HT-29 (cell line): ENCODE measurements at regions not wholly inside any gene's neighbourhood (a gene's known extent, or its start where the extent isn't known, plus 50 kb on each side); places are given as distances from the start of the nearest gene placed in this dataset.
"Not testable (repeated sequence)": the region's sequence is repeated elsewhere in the genome, so short reads cannot be mapped to it uniquely, and the experiment has no call there.

Experiments
- DNase-seq: peaks from one replicate; pipeline ENCODE4 v3.0.0-alpha.2; 2015; ENCODE audit warnings: low spot score

GRCh38 chr18:24624421-24624820 is 164.0 kb downstream of the HRH4 start:
- not testable (repeated sequence) for DNase-seq

DNA sequence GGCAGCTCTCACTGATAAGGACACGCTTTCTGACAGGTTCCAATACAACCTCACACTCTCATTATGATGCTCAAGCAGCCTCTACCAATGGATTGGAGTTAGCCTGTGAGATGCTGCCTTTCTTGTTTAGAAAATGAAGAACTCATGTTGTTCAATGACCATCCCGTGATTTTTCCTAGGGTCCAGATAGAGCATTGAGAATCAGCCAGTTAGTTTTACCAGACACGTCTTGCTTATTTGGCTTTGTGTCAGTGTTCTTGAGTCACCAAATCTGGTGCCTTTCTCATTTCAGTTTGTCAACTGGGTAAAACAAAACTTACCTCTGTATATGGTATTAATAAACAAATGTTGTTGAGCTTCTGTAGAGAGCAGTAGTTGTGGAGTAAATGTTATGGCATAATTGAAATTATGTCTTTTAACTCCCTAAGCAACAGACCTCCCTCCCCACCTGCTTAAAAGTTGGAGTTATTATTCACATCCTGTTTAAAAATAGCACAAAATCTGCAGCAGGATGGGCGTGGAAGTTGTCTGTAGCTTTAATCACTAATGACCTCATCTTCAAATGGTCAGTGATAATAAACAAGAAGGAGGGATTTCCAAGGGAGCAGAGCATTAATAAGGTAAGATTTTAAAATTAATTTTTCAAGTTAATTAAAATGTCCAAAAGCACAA is 167.3 kb downstream of the HRH4 start:
- DNase-seq: no peak

- DNase-seq: no peak
Observed at GRCh38 chr18:24628326-24628725, 167.9 kb downstream of the HRH4 start.

GRCh38 chr18:24629921-24630320 is 169.5 kb downstream of the HRH4 start:
- no peak for DNase-seq

DNA sequence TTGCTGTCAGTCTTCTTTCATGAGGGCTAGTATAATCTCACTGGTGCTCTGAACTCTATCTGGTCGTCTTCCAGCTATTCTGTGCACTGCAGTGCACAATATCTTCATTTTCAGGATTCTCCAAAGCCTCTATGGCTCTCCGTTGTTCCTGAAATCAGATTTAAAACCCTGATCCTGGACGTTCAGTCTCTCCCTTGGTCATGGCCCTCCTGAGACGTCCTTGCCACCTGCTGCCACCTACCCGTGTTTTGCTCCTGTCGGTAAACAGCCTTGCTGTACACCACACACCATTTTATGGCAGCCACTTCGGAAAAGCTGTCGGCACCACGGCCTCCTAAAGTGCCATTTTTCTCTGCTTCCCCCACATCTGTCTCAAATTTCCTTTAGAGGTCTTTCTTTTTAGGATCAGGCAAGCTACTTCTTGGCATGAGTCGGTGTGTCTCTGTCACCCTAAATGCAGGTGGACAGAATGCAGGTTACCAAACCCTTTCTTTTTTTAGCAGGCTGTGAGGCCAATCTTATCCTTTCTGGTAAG is 170.0 kb downstream of the HRH4 start:
- DNase-seq: no peak

DNA sequence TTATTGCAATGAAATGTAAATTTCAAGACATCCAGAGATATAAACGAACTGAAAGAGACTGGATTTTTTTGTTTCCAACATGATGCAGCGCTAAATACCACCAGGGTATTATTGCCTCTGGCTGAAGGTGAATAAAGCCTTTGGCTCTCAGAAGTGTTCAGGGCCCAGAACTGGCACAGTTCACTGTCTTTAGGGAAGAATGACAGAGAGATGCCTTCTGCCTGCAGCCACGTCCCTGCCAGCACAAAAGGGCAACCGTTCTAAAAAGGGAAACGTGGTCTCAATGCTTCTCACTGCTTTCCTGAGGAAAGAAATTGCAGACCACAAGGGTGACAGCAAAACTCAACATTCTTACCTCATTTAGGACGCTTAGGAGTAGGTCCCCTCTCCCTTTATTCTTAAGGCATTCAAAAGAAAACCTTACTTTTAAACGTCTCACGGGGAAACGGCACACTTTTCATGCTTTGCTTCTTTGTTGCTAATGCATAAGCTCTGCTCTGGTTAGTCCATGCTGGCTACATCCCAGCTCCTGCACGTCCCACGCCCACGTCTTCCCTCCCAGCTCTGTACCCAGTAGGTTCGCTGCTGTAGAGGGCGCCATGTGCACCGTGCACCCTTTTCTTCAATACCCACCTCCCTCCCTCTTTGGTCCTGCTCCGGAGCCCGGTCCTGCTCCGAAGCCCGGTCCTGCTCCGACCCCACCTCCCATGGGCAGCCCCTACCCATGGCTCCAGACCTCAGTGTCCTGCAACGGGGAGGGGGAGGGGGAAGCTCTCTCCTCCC is 171.0 kb downstream of the HRH4 start:
- no peak for DNase-seq

- DNase-seq: no peak
Observed at GRCh38 chr18:24632158-24632988, 171.9 kb downstream of the HRH4 start.

DNA sequence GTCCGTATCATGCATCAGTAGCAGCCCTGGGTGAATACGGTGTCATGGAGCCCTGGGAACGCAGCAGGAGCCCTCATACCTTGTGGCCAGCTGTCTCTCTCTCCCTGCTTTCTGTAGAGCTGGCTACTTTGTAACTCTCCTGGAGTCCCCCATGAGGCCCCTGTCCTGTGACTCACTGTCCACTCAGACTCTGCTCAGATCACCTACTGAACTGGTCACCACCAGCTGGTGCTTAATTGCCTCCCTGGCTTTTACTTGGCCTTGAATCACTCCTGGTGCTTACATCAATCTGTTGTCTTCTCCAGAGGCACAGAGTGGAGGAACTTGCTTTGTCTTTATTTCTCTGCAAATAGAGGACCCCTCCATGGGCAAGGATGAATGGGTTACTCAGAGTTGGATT is 172.7 kb downstream of the HRH4 start:
- no peak for DNase-seq

- no peak for DNase-seq
Observed at GRCh38 chr18:24649571-24649970, 189.1 kb downstream of the HRH4 start.

DNA sequence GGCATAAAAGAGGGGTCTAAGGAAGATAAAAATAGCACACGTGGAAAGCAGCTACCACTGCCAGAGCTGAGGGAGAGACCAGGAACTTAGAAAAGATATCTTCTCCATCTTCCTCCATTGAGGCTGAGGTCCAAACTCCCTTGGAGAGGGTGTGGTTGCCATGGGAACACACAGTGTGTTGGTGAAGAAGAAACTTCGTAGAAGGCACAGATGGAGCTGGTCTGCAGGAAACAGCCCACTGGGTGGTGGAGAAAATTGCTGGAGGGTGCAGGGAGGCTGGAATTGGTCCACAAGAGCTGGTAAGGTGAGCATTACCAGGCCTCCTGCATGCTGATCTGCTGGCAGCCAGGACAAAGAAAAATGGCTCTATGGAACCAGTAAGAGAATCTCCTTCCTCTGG is 191.0 kb downstream of the HRH4 start:
- DNase-seq: no peak

- DNase-seq: no peak
Observed at GRCh38 chr18:24656050-24656449, 195.6 kb downstream of the HRH4 start.

GRCh38 chr18:24656551-24657443 is 196.4 kb downstream of the HRH4 start:
- no peak for DNase-seq

GRCh38 chr18:24657444-24657842 is 197.0 kb downstream of the HRH4 start:
- DNase-seq: no peak

- DNase-seq: no peak
Observed at GRCh38 chr18:24658302-24658701, 197.9 kb downstream of the HRH4 start.

DNA sequence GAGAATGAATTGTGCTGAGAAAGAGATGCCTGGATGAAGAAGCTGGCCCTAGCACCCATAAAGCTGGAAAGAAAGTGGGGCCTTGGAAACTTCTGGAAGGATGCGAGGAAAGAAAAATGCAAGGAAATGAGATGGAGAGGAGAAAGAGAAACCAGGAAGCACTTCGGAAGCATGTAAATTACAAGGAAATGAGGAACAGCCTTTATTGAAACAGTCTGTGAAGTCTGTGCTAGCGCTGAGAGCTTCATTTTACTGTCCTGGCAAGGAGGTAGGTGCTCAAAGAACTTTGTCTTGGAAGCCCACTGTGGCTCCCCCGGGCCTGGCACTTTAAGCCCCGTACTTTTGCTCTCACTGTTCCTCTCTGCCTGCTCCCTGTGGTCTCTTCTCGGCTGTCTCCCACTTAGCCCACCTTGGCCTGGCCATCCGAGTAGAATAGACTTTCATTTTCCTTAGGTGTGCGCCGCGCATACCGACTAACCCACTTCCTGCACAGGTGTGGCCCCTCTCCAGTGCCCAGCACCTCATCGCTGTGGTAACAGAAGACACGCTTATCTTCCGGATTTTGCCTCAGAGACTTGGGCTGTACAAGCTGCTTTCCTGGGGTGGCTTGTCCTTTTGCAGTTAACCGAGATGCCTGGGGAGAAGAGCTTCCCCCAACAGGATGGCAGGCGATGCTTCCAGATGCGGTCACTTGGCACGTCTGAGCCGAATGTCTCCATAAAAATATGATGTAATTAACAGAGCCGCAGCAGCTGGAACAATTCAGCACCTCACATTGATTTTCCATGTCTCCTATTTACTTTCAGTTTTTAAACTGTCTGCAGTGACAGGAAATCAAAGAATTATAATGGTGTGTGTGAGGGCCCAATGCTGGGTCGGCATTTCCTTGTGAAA is 199.6 kb downstream of the HRH4 start:
- peak; percentile 0 for DNase-seq

- DNase-seq: no peak
Observed at GRCh38 chr18:24660956-24661355, 200.5 kb downstream of the HRH4 start.

GRCh38 chr18:24662412-24662821 is 202.0 kb downstream of the HRH4 start:
- DNase-seq: no peak

DNA sequence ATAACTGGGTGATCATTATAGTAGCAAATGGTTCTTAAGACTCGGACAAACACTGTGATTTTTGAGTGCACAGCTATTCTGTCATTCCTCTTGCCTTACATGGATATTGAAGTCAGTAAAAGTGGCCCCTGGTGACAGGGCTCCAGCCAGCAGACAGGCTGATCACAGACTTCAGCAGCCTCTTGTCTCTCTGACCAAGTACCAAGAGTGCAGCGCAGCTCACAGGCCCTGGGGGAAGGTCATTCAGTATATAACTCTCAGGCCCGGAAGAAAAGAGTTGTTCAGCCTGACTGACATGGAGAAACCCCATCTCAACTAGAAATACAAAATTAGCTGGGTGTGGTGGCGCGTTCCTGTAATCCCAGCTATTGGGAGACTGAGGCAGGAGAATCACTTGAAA is 202.6 kb downstream of the HRH4 start:
- no peak for DNase-seq

- no peak for DNase-seq
Observed at GRCh38 chr18:24669015-24669414, 208.6 kb downstream of the HRH4 start.

- no peak for DNase-seq
Observed at GRCh38 chr18:24669502-24669901, 209.1 kb downstream of the HRH4 start.
